ENCODE measurements at regions not wholly inside any gene's neighbourhood (a gene's known extent, or its start where the extent isn't known, plus 50 kb on each side); places are given as distances from the start of the nearest gene placed in this dataset.

DNA sequence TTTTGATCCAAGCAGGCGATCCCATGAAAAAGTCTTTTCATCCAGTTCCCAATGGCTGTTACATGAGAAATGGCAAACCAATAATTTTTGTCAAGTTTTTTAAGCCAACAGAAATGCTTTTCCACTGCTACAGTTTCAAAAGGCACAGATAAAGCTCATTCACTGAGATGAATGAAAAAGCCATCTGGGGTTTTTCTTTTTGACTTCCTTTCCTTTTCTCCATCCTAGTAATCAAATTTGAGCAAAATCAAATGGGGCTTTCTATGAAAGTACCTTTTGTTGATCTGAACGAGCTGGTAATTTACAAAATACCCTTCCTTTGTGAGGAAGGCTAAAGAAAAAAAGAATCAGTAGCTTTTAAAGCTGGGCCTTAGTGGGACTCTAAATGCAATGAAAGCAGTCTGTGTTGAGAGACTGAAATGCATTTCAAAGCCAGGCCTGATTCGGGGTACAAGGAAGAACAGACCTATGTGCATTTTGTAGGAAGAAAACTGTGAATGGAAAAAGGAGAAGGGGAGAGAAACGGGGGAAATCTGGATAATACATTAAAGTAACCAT lies 185.2 kb upstream of the DNAJC19 start:
- TF ChIP-seq CTCF (IDR thresholded peaks at IDR 0.05) (no peak), EP300 (IDR thresholded peaks at IDR 0.05) (no peak)

Measured in upper lobe of left lung (tissue), 4 donors.